RWPE2 (cell line): ENCODE measurements at regions not wholly inside any gene's neighbourhood (a gene's known extent, or its start where the extent isn't known, plus 50 kb on each side); places are given as distances from the start of the nearest gene placed in this dataset.

Experiments
- ATAC-seq: fragments of 200-7000 bp; cut with Tn5 transposase; 3 replicates; pipeline ENCODE4 v1.9.1; 2021; ENCODE audit warnings: low read depth
- DNase-seq: peaks from one replicate; pipeline ENCODE4 v3.0.0-alpha.2; 2020; ENCODE audit warnings: low spot score
- H3K27ac ChIP-seq: fragments of 450-650 bp; 2 replicates; pipeline ENCODE4 v1.5.1; 2017; ENCODE audit warnings: mild to moderate bottlenecking; ENCODE audit not compliant: poor library complexity, severe bottlenecking
- H3K27me3 ChIP-seq: fragments of 250-450 bp; sonication (Bioruptor Pico); 2 replicates; pipeline ENCODE4 v1.5.1; 2021; ENCODE audit warnings: mild to moderate bottlenecking, moderate library complexity; ENCODE audit not compliant: insufficient read depth, poor library complexity, severe bottlenecking
- H3K36me3 ChIP-seq: fragments of 250-450 bp; sonication (Bioruptor Pico); 2 replicates; pipeline ENCODE4 v1.5.1; 2020; ENCODE audit warnings: low read depth, mild to moderate bottlenecking, moderate library complexity
- H3K4me1 ChIP-seq: fragments of 250-450 bp; sonication (Bioruptor Pico); 2 replicates; pipeline ENCODE4 v1.5.1; 2021; ENCODE audit warnings: mild to moderate bottlenecking, moderate library complexity; ENCODE audit not compliant: insufficient read depth, poor library complexity, severe bottlenecking
- H3K4me3 ChIP-seq: fragments of 250-450 bp; sonication (Bioruptor Pico); 2 replicates; pipeline ENCODE4 v1.5.1; 2021; ENCODE audit warnings: mild to moderate bottlenecking, moderate library complexity; ENCODE audit not compliant: severe bottlenecking
- H3K9me3 ChIP-seq: fragments of 250-450 bp; sonication (Bioruptor Pico); 2 replicates; pipeline ENCODE4 v1.5.1; 2021; ENCODE audit warnings: mild to moderate bottlenecking, moderate library complexity; ENCODE audit not compliant: severe bottlenecking
- TF ChIP-seq, protein P1 (sequence below): fragments of 450-650 bp; IDR thresholded peaks from one replicate; pipeline ENCODE4 v1.5.1; 2017; ENCODE audit warnings: mild to moderate bottlenecking, moderate library complexity; ENCODE audit not compliant: poor library complexity, severe bottlenecking

DNA sequence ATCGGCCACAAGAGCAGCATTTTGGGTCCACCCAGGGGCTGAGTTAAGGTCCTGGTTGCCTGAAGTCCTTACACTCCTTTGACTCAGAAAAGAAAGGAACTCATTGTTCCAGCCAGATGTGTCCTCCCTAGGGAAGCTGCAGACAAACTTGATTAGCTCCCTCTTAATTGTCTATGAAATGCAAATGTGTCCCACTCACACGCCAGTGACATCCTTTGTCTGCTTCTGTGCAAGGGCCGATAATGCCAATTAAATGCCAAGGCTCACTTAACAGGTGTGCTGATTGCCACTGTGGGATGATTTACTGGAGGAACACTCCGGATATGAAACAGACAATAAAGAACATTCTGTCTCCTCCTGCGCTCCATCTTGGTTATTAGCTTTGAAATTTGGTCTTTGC is 332.9 kb upstream of the CPEB2 start:
- H3K27me3 ChIP-seq = no peaks in the 10 kb centered on the region
- H3K9me3 ChIP-seq = no peaks in the 10 kb centered on the region
- no peak overlapping the region for H3K4me3 ChIP-seq
- DNase-seq (no peak), ATAC-seq (no peak)
- no peaks in the 10 kb centered on the region for H3K36me3 ChIP-seq
- TF ChIP-seq, protein P1, sequence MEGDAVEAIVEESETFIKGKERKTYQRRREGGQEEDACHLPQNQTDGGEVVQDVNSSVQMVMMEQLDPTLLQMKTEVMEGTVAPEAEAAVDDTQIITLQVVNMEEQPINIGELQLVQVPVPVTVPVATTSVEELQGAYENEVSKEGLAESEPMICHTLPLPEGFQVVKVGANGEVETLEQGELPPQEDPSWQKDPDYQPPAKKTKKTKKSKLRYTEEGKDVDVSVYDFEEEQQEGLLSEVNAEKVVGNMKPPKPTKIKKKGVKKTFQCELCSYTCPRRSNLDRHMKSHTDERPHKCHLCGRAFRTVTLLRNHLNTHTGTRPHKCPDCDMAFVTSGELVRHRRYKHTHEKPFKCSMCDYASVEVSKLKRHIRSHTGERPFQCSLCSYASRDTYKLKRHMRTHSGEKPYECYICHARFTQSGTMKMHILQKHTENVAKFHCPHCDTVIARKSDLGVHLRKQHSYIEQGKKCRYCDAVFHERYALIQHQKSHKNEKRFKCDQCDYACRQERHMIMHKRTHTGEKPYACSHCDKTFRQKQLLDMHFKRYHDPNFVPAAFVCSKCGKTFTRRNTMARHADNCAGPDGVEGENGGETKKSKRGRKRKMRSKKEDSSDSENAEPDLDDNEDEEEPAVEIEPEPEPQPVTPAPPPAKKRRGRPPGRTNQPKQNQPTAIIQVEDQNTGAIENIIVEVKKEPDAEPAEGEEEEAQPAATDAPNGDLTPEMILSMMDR = no peak
- H3K4me1 ChIP-seq = peaks cover 3% of the 10 kb centered on the region
- H3K27ac ChIP-seq = no peak overlapping the region

GRCh38 chr4:14671146-14671545 is 331.1 kb upstream of the CPEB2 start:
- H3K27ac ChIP-seq = no peak overlapping the region
- DNase-seq (no peak), ATAC-seq (no peak)
- no peaks in the 10 kb centered on the region for H3K36me3 ChIP-seq
- no peak overlapping the region for H3K4me3 ChIP-seq
- H3K9me3 ChIP-seq = no peaks in the 10 kb centered on the region
- no peaks in the 10 kb centered on the region for H3K27me3 ChIP-seq
- peaks cover 3% of the 10 kb centered on the region for H3K4me1 ChIP-seq
- TF ChIP-seq, protein P1 = no peak

DNA sequence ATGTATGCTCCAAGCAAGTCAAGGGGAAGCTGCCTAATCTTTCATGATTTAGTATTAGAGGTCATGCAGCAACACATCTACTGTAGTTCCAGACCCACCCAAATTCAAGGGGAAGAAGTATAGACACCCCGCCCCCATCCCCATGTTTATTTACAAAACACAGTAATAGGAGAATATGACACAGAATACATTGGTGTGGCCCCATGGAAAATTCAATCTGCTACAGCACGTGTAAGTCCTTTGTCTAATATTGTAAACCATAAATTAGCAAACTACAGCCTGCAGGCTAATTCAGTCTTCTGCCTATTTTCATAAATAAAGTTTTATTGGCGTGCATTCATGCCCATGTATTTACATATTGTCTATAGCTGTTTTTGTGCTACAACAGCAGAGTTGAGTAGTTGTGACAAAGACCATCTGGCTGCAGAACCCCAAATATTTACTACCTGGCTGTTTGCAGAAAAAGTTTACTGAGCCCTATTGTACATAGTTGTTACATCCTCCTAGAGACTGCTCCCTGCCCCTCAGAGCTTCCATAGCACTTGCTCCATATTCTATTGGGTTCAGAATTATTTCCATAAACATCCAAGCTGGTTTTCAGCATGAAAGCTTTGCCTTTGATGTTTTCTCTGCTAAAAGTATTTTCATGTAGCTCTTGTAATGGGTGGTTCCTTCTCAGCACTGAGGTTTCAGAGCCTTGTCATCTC is 326.8 kb upstream of the CPEB2 start:
- H3K4me1 ChIP-seq = no peaks in the 10 kb centered on the region
- TF ChIP-seq, protein P1 = no peak
- H3K4me3 ChIP-seq = no peak overlapping the region
- H3K27me3 ChIP-seq = no peaks in the 10 kb centered on the region
- H3K36me3 ChIP-seq = no peaks in the 10 kb centered on the region
- no peak for ATAC-seq
- H3K27ac ChIP-seq = no peak overlapping the region
- no peak for DNase-seq
- no peaks in the 10 kb centered on the region for H3K9me3 ChIP-seq

- DNase-seq (no peak), ATAC-seq (no peak)
- Histone ChIP-seq H3K27me3 (no peaks in the 10 kb centered on the region), H3K36me3 (no peaks in the 10 kb centered on the region), H3K4me3 (no peak overlapping the region), H3K4me1 (no peaks in the 10 kb centered on the region), H3K27ac (no peak overlapping the region), H3K9me3 (no peaks in the 10 kb centered on the region)
- TF ChIP-seq, protein P1 = no peak
Measured at GRCh38 chr4:14679906-14680305, 322.4 kb upstream of the CPEB2 start.

DNA sequence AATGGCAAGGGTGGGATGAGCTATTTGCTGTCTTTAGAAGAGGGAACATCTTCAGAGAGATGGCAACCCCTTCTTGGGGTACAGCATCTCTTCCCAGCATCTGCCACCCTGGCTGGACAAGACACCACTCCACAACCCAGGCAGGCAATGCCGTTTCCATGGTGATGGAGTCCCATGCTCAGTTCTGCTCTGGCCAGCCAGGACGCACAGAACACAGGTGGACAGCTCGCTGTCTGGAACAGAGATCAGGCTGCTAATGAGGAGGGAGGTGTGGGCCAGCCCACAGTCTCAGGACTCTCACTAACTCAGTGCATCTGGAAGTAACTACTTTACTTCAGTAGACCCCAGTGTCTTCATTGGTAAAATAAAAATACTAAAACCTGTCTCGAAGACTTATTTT is 321.0 kb upstream of the CPEB2 start:
- ATAC-seq (no peak), DNase-seq (no peak)
- no peaks in the 10 kb centered on the region for H3K27me3 ChIP-seq
- H3K9me3 ChIP-seq = no peaks in the 10 kb centered on the region
- H3K4me3 ChIP-seq = no peak overlapping the region
- TF ChIP-seq, protein P1 = no peak
- H3K4me1 ChIP-seq = no peaks in the 10 kb centered on the region
- H3K27ac ChIP-seq = no peak overlapping the region
- H3K36me3 ChIP-seq = no peaks in the 10 kb centered on the region
